T-cell (primary cell): ENCODE measurements at regions not wholly inside any gene's neighbourhood (a gene's known extent, or its start where the extent isn't known, plus 50 kb on each side); places are given as distances from the start of the nearest gene placed in this dataset.

Experiments used
- ATAC-seq, 4 experiments: fragments of 200-7000 bp in 3 of 4; fragments of 150-1000 bp in 1 of 4; cut with Tn5 transposase; replicated peaks in 1 of 4; 1 replicate in 3 of 4; 2 replicates in 1 of 4; pipeline ENCODE4 v1.10.0; 2021; ENCODE audit warnings: moderate library complexity in 3 of 4, mild to moderate bottlenecking in 2 of 4, moderate number of reproducible peaks in 1 of 4
- CTCF ChIA-PET, 2 donors: fragments of 300-600 bp; sonication (Branson Sonifier 250); formaldehyde crosslinking; loops; one replicate each; lab custom pipeline; 2022; ENCODE audit warnings: antibody characterized with exemption in 2 of 2; lab: Charles Lee
- POLR2A ChIA-PET, 2 donors: fragments of 300-600 bp; sonication (Branson Sonifier 250); formaldehyde crosslinking; loops; one replicate each; lab custom pipeline; 2022; ENCODE audit warnings: antibody characterized with exemption in 2 of 2; lab: Charles Lee
- DNase-seq, 35 experiments: peaks; one replicate each; pipeline versions ENCODE4 v3.0.0 to v3.0.0-alpha.2; 2013 to 2023
- H3K27ac ChIP-seq: one replicate; pipeline ENCODE4 v1.5.1; 2013; ENCODE audit warnings: low read length
- H3K27me3 ChIP-seq, 2 experiments: replicated peaks in 1 of 2; 1 replicate in 1 of 2; 2 replicates in 1 of 2; pipeline versions ENCODE4 v1.6.1 to v1.7.0; 2013; ENCODE audit warnings: low read length in 1 of 2, mixed read lengths in 1 of 2; ENCODE audit not compliant: control insufficient read depth in 2 of 2, insufficient read depth in 2 of 2; ENCODE audit errors: extremely low read depth in 1 of 2
- H3K36me3 ChIP-seq, 2 donors: 1 replicate in 1 of 2; 2 replicates in 1 of 2; pipeline versions ENCODE4 v1.6.1 to v1.7.0; 2013; ENCODE audit warnings: low read length in 1 of 2; ENCODE audit not compliant: control insufficient read depth in 2 of 2, insufficient read depth in 1 of 2; ENCODE audit errors: extremely low read depth in 1 of 2
- H3K4me1 ChIP-seq, 2 experiments: 1 replicate in 1 of 2; 2 replicates in 1 of 2; pipeline versions ENCODE4 v1.6.1 to v1.7.0; 2013; ENCODE audit warnings: low read length in 2 of 2, mixed read lengths in 1 of 2; ENCODE audit not compliant: insufficient read depth in 2 of 2, control insufficient read depth in 1 of 2; ENCODE audit errors: extremely low read depth in 1 of 2
- H3K4me3 ChIP-seq, 2 donors: 1 replicate in 1 of 2; 2 replicates in 1 of 2; pipeline versions ENCODE4 v1.5.1 to v1.7.0; 2013; ENCODE audit warnings: mild to moderate bottlenecking in 2 of 2, low read length in 1 of 2, moderate library complexity in 1 of 2; ENCODE audit not compliant: control insufficient read depth in 1 of 2; ENCODE audit errors: extremely low read depth in 1 of 2
- H3K9me3 ChIP-seq: 2 replicates; pipeline ENCODE4 v1.7.0; 2013
- H3K27ac Mint-ChIP-seq, 2 donors: one replicate each; pipeline ENCODE4 v1.8.0; 2020 to 2021; ENCODE audit warnings: mild to moderate bottlenecking in 2 of 2, mixed read lengths in 2 of 2
- H3K27me3 Mint-ChIP-seq, 2 donors: one replicate each; pipeline ENCODE4 v1.8.0; 2021 to 2022; ENCODE audit warnings: mixed read lengths in 2 of 2
- H3K36me3 Mint-ChIP-seq: one replicate; pipeline ENCODE4 v1.8.0; 2021; ENCODE audit warnings: mixed read lengths
- H3K4me1 Mint-ChIP-seq, 3 donors: one replicate each; pipeline ENCODE4 v1.8.0; 2020 to 2022; ENCODE audit warnings: mixed read lengths in 3 of 3, mild to moderate bottlenecking in 1 of 3
- H3K4me3 Mint-ChIP-seq, 3 donors: one replicate each; pipeline ENCODE4 v1.8.0; 2020 to 2022; ENCODE audit warnings: mild to moderate bottlenecking in 3 of 3, mixed read lengths in 3 of 3, moderate library complexity in 3 of 3
- H3K9me3 Mint-ChIP-seq, 3 donors: one replicate each; pipeline ENCODE4 v1.8.0; 2020 to 2022; ENCODE audit warnings: mixed read lengths in 3 of 3
- WGBS: methylation state at CpG from one replicate; pipeline ENCODE4 v1.1.5; 2013; ENCODE audit warnings: missing lambda C conversion rate; ENCODE audit not compliant: insufficient coverage; 5-methylcytosine and 5-hydroxymethylcytosine counted together

- Histone ChIP-seq H3K27ac (no peak overlapping the region), H3K4me1 (no peaks in the 10 kb centered on the region), H3K4me3 (no peak overlapping the region), H3K36me3 (no peaks in the 10 kb centered on the region), H3K9me3 (no peaks in the 10 kb centered on the region), H3K27me3 (no peaks in the 10 kb centered on the region)
- CTCF ChIA-PET: no interaction called here
- WGBS: no CpG with 5 or more reads among the region's 2 CpGs
- Mint-ChIP-seq H3K9me3 (peaks cover 0 to 5% (median 0%) of the 10 kb centered on the region in 3 donors), H3K4me3 (no peak overlapping the region), H3K4me1 (no peaks in the 10 kb centered on the region), H3K36me3 (no peaks in the 10 kb centered on the region), H3K27ac (no peak overlapping the region), H3K27me3 (peaks cover 0 to 19% of the 10 kb centered on the region in 2 donors)
- POLR2A ChIA-PET: no interaction called here
- no peak for ATAC-seq
- no peak for DNase-seq
Observed at GRCh38 chr5:124606543-124606942, 139.9 kb downstream of the ZNF608 start.

GRCh38 chr5:124606093-124606492 is 140.3 kb downstream of the ZNF608 start:
- Mint-ChIP-seq H3K27ac (no peak overlapping the region), H3K9me3 (peaks cover 0 to 5% (median 0%) of the 10 kb centered on the region in 3 donors), H3K4me3 (no peak overlapping the region), H3K27me3 (peaks cover 0 to 19% of the 10 kb centered on the region in 2 donors), H3K4me1 (no peaks in the 10 kb centered on the region), H3K36me3 (no peaks in the 10 kb centered on the region)
- Histone ChIP-seq H3K4me1 (no peaks in the 10 kb centered on the region), H3K9me3 (no peaks in the 10 kb centered on the region), H3K27me3 (no peaks in the 10 kb centered on the region), H3K36me3 (no peaks in the 10 kb centered on the region), H3K4me3 (no peak overlapping the region), H3K27ac (no peak overlapping the region)
- POLR2A ChIA-PET: no interaction called here
- WGBS: no CpG with 5 or more reads among the region's 2 CpGs
- CTCF ChIA-PET: no interaction called here
- ATAC-seq (no peak), DNase-seq (no peak)

GRCh38 chr5:124605541-124605940 is 140.9 kb downstream of the ZNF608 start:
- POLR2A ChIA-PET: no interaction called here
- H3K27ac ChIP-seq: no peak overlapping the region
- 79% methylated on average over 4 of the region's 4 CpGs for WGBS

GRCh38 chr5:124604419-124604818 is 142.0 kb downstream of the ZNF608 start:
- DNase-seq (no peak), ATAC-seq (no peak)
- Mint-ChIP-seq H3K27ac (no peak overlapping the region), H3K9me3 (peaks cover 0 to 5% (median 0%) of the 10 kb centered on the region in 3 donors), H3K36me3 (no peaks in the 10 kb centered on the region), H3K27me3 (peaks cover 2 to 19% of the 10 kb centered on the region in 2 donors), H3K4me3 (no peak overlapping the region), H3K4me1 (no peaks in the 10 kb centered on the region)
- ChIA-PET CTCF (no interaction called here), POLR2A (no interaction called here)
- Histone ChIP-seq H3K4me1 (no peaks in the 10 kb centered on the region), H3K4me3 (no peak overlapping the region), H3K27me3 (peaks cover 0 to 3% of the 10 kb centered on the region in 2 experiments), H3K9me3 (no peaks in the 10 kb centered on the region), H3K36me3 (no peaks in the 10 kb centered on the region), H3K27ac (no peak overlapping the region)
- WGBS: 20% methylated on average over 1 of the region's 4 CpGs

More at GRCh38 chr5:124605541-124605940, 140.9 kb downstream of the ZNF608 start:
- CTCF ChIA-PET: no interaction called here
- Mint-ChIP-seq H3K4me1 (no peaks in the 10 kb centered on the region), H3K27me3 (peaks cover 0 to 19% of the 10 kb centered on the region in 2 donors), H3K36me3 (no peaks in the 10 kb centered on the region), H3K27ac (no peak overlapping the region), H3K4me3 (no peak overlapping the region), H3K9me3 (peaks cover 0 to 5% (median 0%) of the 10 kb centered on the region in 3 donors)
- DNase-seq: no peak
- no peaks in the 10 kb centered on the region for H3K9me3 ChIP-seq
- no peak overlapping the region for H3K4me3 ChIP-seq
- ATAC-seq: no peak
- no peaks in the 10 kb centered on the region for H3K4me1 ChIP-seq
- no peaks in the 10 kb centered on the region for H3K36me3 ChIP-seq
- peaks cover 0 to 1% of the 10 kb centered on the region in 2 experiments for H3K27me3 ChIP-seq

- Histone ChIP-seq H3K27me3 (peaks cover 0 to 4% of the 10 kb centered on the region in 2 experiments), H3K27ac (no peak overlapping the region), H3K9me3 (no peaks in the 10 kb centered on the region), H3K36me3 (no peaks in the 10 kb centered on the region), H3K4me3 (no peak overlapping the region), H3K4me1 (no peaks in the 10 kb centered on the region)
- Mint-ChIP-seq H3K27me3 (peaks cover 2 to 13% of the 10 kb centered on the region in 2 donors), H3K9me3 (no peaks in the 10 kb centered on the region), H3K4me3 (no peak overlapping the region), H3K4me1 (no peaks in the 10 kb centered on the region), H3K36me3 (no peaks in the 10 kb centered on the region), H3K27ac (no peak overlapping the region)
- no CpG with 5 or more reads among the region's 1 CpG for WGBS
- DNase-seq (no peak), ATAC-seq (no peak)
- CTCF ChIA-PET: no interaction called here
- POLR2A ChIA-PET: no interaction called here
Observed at GRCh38 chr5:124602925-124603650, 143.4 kb downstream of the ZNF608 start.

GRCh38 chr5:124599028-124599973 is 147.1 kb downstream of the ZNF608 start:
- DNase-seq (no peak), ATAC-seq (no peak)
- no peaks in the 10 kb centered on the region for H3K9me3 Mint-ChIP-seq
- H3K4me1 Mint-ChIP-seq: no peaks in the 10 kb centered on the region
- peaks cover 4 to 14% of the 10 kb centered on the region in 2 donors for H3K27me3 Mint-ChIP-seq
- H3K27ac Mint-ChIP-seq: no peak overlapping the region
- H3K4me3 Mint-ChIP-seq: no peak overlapping the region
- Histone ChIP-seq H3K9me3 (no peaks in the 10 kb centered on the region), H3K4me3 (no peak overlapping the region), H3K4me1 (no peaks in the 10 kb centered on the region), H3K27ac (no peak overlapping the region), H3K36me3 (no peaks in the 10 kb centered on the region), H3K27me3 (peaks cover 0 to 6% of the 10 kb centered on the region in 2 experiments)
- WGBS: 17% methylated on average over 4 of the region's 10 CpGs
- ChIA-PET CTCF (no interaction called here), POLR2A (interaction anchor here in 1 of 2 donors (0.5 kb wide), 1 partner anchor 66 kb away, joined by 3 read pairs; no protein-coding TSS in a partner anchor)
- H3K36me3 Mint-ChIP-seq: no peaks in the 10 kb centered on the region
